ENCODE measurements at regions not wholly inside any gene's neighbourhood (a gene's known extent, or its start where the extent isn't known, plus 50 kb on each side); places are given as distances from the start of the nearest gene placed in this dataset.

GRCh38 chr2:10964052-10964790 lies 52.5 kb downstream of the KCNF1 start:
- Histone ChIP-seq H3K27me3 (ENCODE audit: control insufficient read depth, insufficient read depth, low read length) (no peaks in the 10 kb centered on the region), H3K36me3 (ENCODE audit: control insufficient read depth, insufficient read depth, low read length) (no peaks in the 10 kb centered on the region), H3K4me3 (ENCODE audit: low read depth, low read length) (no peak overlapping the region), H3K9me3 (ENCODE audit: control insufficient read depth, low read length) (no peaks in the 10 kb centered on the region), H2AFZ (no peak overlapping the region), H3K79me2 (no peaks in the 10 kb centered on the region), H3K27ac (no peak overlapping the region), H3K9ac (no peak overlapping the region), H3K4me2 (ENCODE audit: low read length) (no peak overlapping the region), H3K4me1 (no peaks in the 10 kb centered on the region)
- TF ChIP-seq CTCF (IDR thresholded peaks at IDR 0.05): no peak

GRCh38 chr2:10965241-10965843 lies 53.6 kb downstream of the KCNF1 start:
- no peak overlapping the region for H3K9ac ChIP-seq
- H3K9me3 ChIP-seq (ENCODE audit: control insufficient read depth, low read length): no peaks in the 10 kb centered on the region
- H3K36me3 ChIP-seq (ENCODE audit: control insufficient read depth, insufficient read depth, low read length): no peaks in the 10 kb centered on the region
- no peak overlapping the region for H2AFZ ChIP-seq
- H3K27ac ChIP-seq: no peak overlapping the region
- no peak overlapping the region for H3K4me2 ChIP-seq (ENCODE audit: low read length)
- no peaks in the 10 kb centered on the region for H3K79me2 ChIP-seq
- no peaks in the 10 kb centered on the region for H3K27me3 ChIP-seq (ENCODE audit: control insufficient read depth, insufficient read depth, low read length)
- no peak overlapping the region for H3K4me3 ChIP-seq (ENCODE audit: low read depth, low read length)
- TF ChIP-seq CTCF (IDR thresholded peaks at IDR 0.05): no peak
- no peaks in the 10 kb centered on the region for H3K4me1 ChIP-seq

GRCh38 chr2:10966056-10966455 lies 54.3 kb downstream of the KCNF1 start:
- no peak for TF ChIP-seq CTCF (IDR thresholded peaks at IDR 0.05)
- no peaks in the 10 kb centered on the region for H3K36me3 ChIP-seq (ENCODE audit: control insufficient read depth, insufficient read depth, low read length)
- no peak overlapping the region for H3K27ac ChIP-seq
- H2AFZ ChIP-seq: no peak overlapping the region
- no peaks in the 10 kb centered on the region for H3K9me3 ChIP-seq (ENCODE audit: control insufficient read depth, low read length)
- no peaks in the 10 kb centered on the region for H3K4me1 ChIP-seq
- H3K4me2 ChIP-seq (ENCODE audit: low read length): no peak overlapping the region
- H3K9ac ChIP-seq: no peak overlapping the region
- H3K27me3 ChIP-seq (ENCODE audit: control insufficient read depth, insufficient read depth, low read length): no peaks in the 10 kb centered on the region
- no peak overlapping the region for H3K4me3 ChIP-seq (ENCODE audit: low read depth, low read length)
- H3K79me2 ChIP-seq: no peaks in the 10 kb centered on the region

- no peak overlapping the region for H3K27ac ChIP-seq
- no peak overlapping the region for H2AFZ ChIP-seq
- H3K4me3 ChIP-seq (ENCODE audit: low read depth, low read length): no peak overlapping the region
- no peaks in the 10 kb centered on the region for H3K4me1 ChIP-seq
- no peaks in the 10 kb centered on the region for H3K9me3 ChIP-seq (ENCODE audit: control insufficient read depth, low read length)
- H3K4me2 ChIP-seq (ENCODE audit: low read length): no peak overlapping the region
- TF ChIP-seq CTCF (IDR thresholded peaks at IDR 0.05): no peak
- H3K36me3 ChIP-seq (ENCODE audit: control insufficient read depth, insufficient read depth, low read length): no peaks in the 10 kb centered on the region
- no peaks in the 10 kb centered on the region for H3K79me2 ChIP-seq
- no peaks in the 10 kb centered on the region for H3K27me3 ChIP-seq (ENCODE audit: control insufficient read depth, insufficient read depth, low read length)
- H3K9ac ChIP-seq: no peak overlapping the region
These were observed 55.0 kb downstream of the KCNF1 start for GRCh38 chr2:10966741-10967140.

- no peak for TF ChIP-seq CTCF (IDR thresholded peaks at IDR 0.05)
- Histone ChIP-seq H3K36me3 (ENCODE audit: control insufficient read depth, insufficient read depth, low read length) (no peaks in the 10 kb centered on the region), H3K9me3 (ENCODE audit: control insufficient read depth, low read length) (no peaks in the 10 kb centered on the region), H3K9ac (no peak overlapping the region), H3K27ac (no peak overlapping the region), H3K4me2 (ENCODE audit: low read length) (no peak overlapping the region), H3K4me3 (ENCODE audit: low read depth, low read length) (no peak overlapping the region), H3K4me1 (no peaks in the 10 kb centered on the region), H2AFZ (no peak overlapping the region), H3K79me2 (no peaks in the 10 kb centered on the region), H3K27me3 (ENCODE audit: control insufficient read depth, insufficient read depth, low read length) (no peaks in the 10 kb centered on the region)
These were observed 56.4 kb downstream of the KCNF1 start for GRCh38 chr2:10968176-10968575.
